ENCODE measurements at regions not wholly inside any gene's neighbourhood (a gene's known extent, or its start where the extent isn't known, plus 50 kb on each side); places are given as distances from the start of the nearest gene placed in this dataset.
"Not testable (repeated sequence)": the region's sequence is repeated elsewhere in the genome, so short reads cannot be mapped to it uniquely, and the experiment has no call there.

DNA sequence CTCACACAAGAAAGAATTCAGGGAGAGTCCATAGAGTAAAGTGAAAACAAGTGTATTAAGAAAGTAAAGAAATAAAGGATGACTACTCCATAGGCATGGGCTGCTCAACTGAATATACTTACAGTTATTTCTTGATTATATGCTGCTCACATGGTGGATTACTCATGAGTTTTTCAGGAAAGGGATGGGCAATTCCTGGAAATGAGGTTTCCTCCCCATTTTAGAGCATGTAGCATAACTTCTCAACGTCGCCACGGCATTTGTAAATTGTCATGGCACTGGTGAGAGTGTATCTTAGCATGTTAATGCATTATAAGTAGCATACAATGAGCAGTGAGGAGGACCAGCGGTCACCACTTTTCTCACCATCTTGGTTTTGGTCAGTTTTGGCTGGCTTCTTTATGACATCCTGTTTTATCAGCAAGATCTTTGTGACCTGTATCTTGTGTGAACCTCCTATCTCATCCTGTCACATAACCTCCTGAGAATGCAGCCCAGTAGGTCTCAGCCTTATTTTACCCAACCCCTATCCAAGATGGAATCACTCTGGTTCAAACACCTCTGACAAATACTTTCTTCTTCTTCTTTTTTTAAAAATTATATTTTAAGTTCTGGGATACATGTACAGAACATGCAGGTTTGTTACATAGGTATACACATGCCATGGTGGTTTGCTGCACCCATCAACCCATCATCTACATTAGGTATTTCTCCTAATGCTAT lies 849.7 kb downstream of the TBL1XR1 start:
- Histone ChIP-seq H3K36me3 (replicated peaks) (no peaks in the 10 kb centered on the region), H3K27me3 (replicated peaks) (no peaks in the 10 kb centered on the region), H3K27ac (no peak overlapping the region), H3K4me3 (ENCODE audit: low read depth, low read length) (no peak overlapping the region)
- TF ChIP-seq, protein P1, sequence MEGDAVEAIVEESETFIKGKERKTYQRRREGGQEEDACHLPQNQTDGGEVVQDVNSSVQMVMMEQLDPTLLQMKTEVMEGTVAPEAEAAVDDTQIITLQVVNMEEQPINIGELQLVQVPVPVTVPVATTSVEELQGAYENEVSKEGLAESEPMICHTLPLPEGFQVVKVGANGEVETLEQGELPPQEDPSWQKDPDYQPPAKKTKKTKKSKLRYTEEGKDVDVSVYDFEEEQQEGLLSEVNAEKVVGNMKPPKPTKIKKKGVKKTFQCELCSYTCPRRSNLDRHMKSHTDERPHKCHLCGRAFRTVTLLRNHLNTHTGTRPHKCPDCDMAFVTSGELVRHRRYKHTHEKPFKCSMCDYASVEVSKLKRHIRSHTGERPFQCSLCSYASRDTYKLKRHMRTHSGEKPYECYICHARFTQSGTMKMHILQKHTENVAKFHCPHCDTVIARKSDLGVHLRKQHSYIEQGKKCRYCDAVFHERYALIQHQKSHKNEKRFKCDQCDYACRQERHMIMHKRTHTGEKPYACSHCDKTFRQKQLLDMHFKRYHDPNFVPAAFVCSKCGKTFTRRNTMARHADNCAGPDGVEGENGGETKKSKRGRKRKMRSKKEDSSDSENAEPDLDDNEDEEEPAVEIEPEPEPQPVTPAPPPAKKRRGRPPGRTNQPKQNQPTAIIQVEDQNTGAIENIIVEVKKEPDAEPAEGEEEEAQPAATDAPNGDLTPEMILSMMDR (IDR thresholded peaks at IDR 0.05; ENCODE audit: low read depth, low read length, missing control alignments) = no peak
- no peak for DNase-seq
- in situ Hi-C loops (cut with HindIII; ENCODE audit: low pct_ligation_motif_present, low sequenced_read_pairs) = no loop called here

DNA sequence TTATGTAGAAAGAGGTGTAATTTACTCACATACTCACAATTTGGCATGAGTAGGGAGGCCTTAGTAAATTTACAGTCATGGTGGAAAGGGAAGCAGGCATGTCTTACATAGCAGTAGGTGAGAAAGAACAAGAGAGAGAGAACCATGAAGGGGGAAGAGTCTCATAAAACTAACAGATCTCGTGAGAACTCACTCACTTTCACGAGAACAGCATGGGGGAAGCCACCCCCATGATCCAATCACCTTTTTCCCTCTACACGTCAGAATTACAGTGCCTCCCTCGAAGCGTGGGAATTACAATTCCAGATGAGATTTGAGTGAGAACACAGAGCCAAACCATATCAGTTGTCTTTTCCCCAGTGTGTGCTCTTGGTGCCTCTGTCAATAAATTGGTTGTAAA lies 855.3 kb downstream of the TBL1XR1 start:
- no peak for DNase-seq
- no peaks in the 10 kb centered on the region for H3K27me3 ChIP-seq (replicated peaks)
- TF ChIP-seq, protein P1 (IDR thresholded peaks at IDR 0.05; ENCODE audit: low read depth, low read length, missing control alignments) = no peak
- no peak overlapping the region for H3K27ac ChIP-seq
- in situ Hi-C loops (cut with HindIII; ENCODE audit: low pct_ligation_motif_present, low sequenced_read_pairs) = no loop called here
- H3K4me3 ChIP-seq (ENCODE audit: low read depth, low read length) = no peak overlapping the region
- no peaks in the 10 kb centered on the region for H3K36me3 ChIP-seq (replicated peaks)

- Histone ChIP-seq H3K4me3 (ENCODE audit: low read depth, low read length) (no peak overlapping the region), H3K27ac (no peak overlapping the region), H3K36me3 (replicated peaks) (no peaks in the 10 kb centered on the region), H3K27me3 (replicated peaks) (no peaks in the 10 kb centered on the region)
- in situ Hi-C loops (cut with HindIII; ENCODE audit: low pct_ligation_motif_present, low sequenced_read_pairs) = no loop called here
- TF ChIP-seq, protein P1 (IDR thresholded peaks at IDR 0.05; ENCODE audit: low read depth, low read length, missing control alignments) = no peak
- no peak for DNase-seq
Observed at GRCh38 chr3:176328666-176329065, 868.6 kb downstream of the TBL1XR1 start.

DNA sequence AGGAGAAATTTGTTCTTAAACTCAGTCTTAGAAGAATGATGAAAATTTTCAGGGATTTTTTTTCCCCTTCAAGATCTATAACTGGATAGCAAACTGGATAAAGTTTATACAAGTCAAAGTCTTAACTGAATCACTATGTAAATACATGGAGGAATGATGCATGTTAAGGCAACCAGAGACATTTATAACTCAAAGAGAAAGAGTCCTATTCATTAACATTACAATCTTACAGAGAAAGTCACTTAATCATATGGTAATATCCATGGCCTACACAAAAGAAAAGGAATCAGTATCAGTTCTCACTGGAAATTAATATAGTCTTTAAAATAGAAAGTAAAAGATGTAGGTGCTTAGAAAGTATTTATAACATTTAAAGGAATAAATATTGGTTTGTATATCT lies 869.1 kb downstream of the TBL1XR1 start:
- TF ChIP-seq, protein P1 (IDR thresholded peaks at IDR 0.05; ENCODE audit: low read depth, low read length, missing control alignments) = no peak
- Histone ChIP-seq H3K27ac (no peak overlapping the region), H3K4me3 (ENCODE audit: low read depth, low read length) (no peak overlapping the region), H3K27me3 (replicated peaks) (no peaks in the 10 kb centered on the region), H3K36me3 (replicated peaks) (no peaks in the 10 kb centered on the region)
- DNase-seq = no peak
- in situ Hi-C loops (cut with HindIII; ENCODE audit: low pct_ligation_motif_present, low sequenced_read_pairs) = no loop called here

GRCh38 chr3:176326894-176327490 lies 870.3 kb downstream of the TBL1XR1 start:
- H3K27ac ChIP-seq; H3K27me3 ChIP-seq (replicated peaks); H3K4me3 ChIP-seq (ENCODE audit: low read depth, low read length); DNase-seq; in situ Hi-C loops (cut with HindIII; ENCODE audit: low pct_ligation_motif_present, low sequenced_read_pairs); H3K36me3 ChIP-seq (replicated peaks): not testable (repeated sequence)

DNA sequence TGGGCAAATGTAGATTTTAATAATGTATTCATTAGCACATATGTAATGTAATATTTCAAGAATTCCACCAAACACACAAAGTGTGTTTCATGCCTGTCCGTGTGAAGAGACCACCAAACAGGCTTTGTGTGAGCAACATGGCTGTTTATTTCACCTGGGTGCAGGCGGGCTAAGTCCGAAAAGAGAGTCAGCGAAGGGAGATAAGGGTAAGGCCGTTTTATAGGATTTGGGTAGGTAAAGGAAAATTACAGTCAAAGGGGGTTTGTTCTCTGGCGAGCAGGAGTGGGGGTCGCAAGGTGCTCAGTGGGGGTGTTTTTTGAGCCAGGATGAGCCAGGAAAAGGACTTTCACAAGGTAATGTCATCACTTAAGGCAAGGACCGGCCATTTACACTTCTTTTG lies 875.8 kb downstream of the TBL1XR1 start:
- H3K27ac ChIP-seq; DNase-seq; H3K36me3 ChIP-seq (replicated peaks); H3K4me3 ChIP-seq (ENCODE audit: low read depth, low read length); in situ Hi-C loops (cut with HindIII; ENCODE audit: low pct_ligation_motif_present, low sequenced_read_pairs); H3K27me3 ChIP-seq (replicated peaks): not testable (repeated sequence)

DNA sequence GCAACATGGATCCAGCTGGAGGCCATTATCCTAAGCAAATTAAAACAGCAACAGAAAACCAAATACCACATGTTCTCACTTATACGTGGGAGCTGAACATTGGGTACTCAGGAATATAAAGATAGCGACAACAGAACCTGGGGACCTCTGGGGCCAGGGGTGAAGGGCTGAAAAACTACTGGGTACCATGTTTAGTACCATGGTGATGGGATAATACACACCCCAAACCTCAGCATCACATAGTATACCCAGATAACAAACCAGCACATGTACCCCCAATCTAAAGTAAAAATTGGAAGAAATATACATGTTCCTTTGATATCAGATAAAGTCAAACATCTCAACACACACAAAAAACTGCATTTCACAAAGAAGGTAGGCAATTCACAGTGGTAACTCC lies 876.2 kb downstream of the TBL1XR1 start:
- TF ChIP-seq, protein P1 (IDR thresholded peaks at IDR 0.05; ENCODE audit: low read depth, low read length, missing control alignments) = no peak
- no peak for DNase-seq
- no peak overlapping the region for H3K27ac ChIP-seq
- H3K4me3 ChIP-seq (ENCODE audit: low read depth, low read length) = no peak overlapping the region
- no peaks in the 10 kb centered on the region for H3K36me3 ChIP-seq (replicated peaks)
- in situ Hi-C loops (cut with HindIII; ENCODE audit: low pct_ligation_motif_present, low sequenced_read_pairs) = no loop called here
- H3K27me3 ChIP-seq (replicated peaks) = no peaks in the 10 kb centered on the region
